Activated naive CD4-positive, alpha-beta T cell treated with anti-CD3 and anti-CD28 coated beads, Interleukin-2, amount 50 U/mL, for 24 hours (primary cell): ENCODE measurements at regions not wholly inside any gene's neighbourhood (a gene's known extent, or its start where the extent isn't known, plus 50 kb on each side); places are given as distances from the start of the nearest gene placed in this dataset.

Source experiments
- H3K27ac Mint-ChIP-seq: one replicate; pipeline ENCODE4 v1.8.0; 2021; ENCODE audit warnings: mild to moderate bottlenecking, mixed read lengths
- H3K27me3 Mint-ChIP-seq: one replicate; pipeline ENCODE4 v1.8.0; 2021; ENCODE audit warnings: mixed read lengths
- H3K36me3 Mint-ChIP-seq: one replicate; pipeline ENCODE4 v1.8.0; 2021; ENCODE audit warnings: mixed read lengths
- H3K4me1 Mint-ChIP-seq: one replicate; pipeline ENCODE4 v1.8.0; 2021; ENCODE audit warnings: mixed read lengths
- H3K4me3 Mint-ChIP-seq: one replicate; pipeline ENCODE4 v1.8.0; 2021; ENCODE audit warnings: mild to moderate bottlenecking, mixed read lengths
- H3K9me3 Mint-ChIP-seq: one replicate; pipeline ENCODE4 v1.8.0; 2021; ENCODE audit warnings: mixed read lengths

DNA sequence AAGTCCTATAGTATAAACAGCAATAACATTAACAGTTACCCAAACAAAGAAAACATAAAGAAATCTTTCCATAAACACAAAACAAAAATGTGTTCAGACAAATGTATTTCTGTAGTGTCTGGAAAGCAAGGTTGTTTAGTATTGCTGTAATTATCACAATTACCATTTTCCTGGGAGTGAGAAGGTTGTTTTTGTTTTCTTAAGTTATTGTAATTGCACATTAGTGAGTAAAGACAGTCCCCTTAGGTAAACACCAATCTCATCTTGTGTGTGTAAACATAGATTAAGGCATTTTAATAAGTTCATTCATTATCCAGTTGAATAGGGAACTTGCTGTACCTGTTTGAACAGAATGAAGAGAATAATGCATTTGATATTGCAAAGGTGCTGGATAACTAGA, 356.9 kb upstream of the ADGRL4 start:
- Mint-ChIP-seq H3K36me3 (no peaks in the 10 kb centered on the region), H3K27me3 (no peaks in the 10 kb centered on the region), H3K4me1 (no peaks in the 10 kb centered on the region), H3K4me3 (no peak overlapping the region), H3K9me3 (no peaks in the 10 kb centered on the region), H3K27ac (no peak overlapping the region)

DNA sequence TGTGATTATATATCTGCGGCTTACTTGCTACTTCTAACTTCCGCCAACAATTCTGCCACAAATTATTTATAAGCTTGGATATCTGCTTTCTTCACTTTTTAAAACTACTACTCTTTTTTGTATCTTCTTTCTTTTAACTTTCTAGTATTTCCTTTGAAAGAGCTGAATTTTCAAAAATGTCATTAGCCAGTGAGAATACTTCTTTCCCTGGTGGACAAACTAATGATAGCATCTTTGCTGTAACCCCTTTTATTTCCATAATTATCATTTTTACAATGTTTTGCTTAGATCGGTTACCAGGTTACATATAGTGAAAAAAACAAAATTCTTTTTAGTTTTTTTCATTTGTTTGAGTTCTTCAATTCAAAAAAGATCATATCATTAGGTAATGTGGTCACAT, 355.9 kb upstream of the ADGRL4 start:
- Mint-ChIP-seq H3K9me3 (no peaks in the 10 kb centered on the region), H3K27ac (no peak overlapping the region), H3K27me3 (no peaks in the 10 kb centered on the region), H3K36me3 (no peaks in the 10 kb centered on the region), H3K4me3 (no peak overlapping the region), H3K4me1 (no peaks in the 10 kb centered on the region)

DNA sequence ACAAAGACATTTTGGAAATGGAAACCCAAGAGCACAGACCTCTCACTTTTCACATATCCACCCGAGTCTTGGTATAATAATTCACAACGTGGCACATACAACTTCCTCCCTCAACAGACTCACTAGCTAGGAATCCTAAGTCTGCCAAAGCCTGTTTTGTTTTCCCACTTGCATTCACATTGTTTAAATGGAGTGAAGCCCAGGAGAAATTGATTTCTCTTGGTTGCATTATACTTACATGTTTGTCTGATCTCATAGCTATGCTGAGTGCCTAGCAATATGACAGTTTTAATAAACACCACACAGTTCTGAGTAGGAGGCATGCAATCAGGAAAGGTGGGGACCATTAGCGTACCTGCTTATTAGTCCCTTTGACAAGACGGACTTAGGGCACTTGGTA, 348.6 kb upstream of the ADGRL4 start:
- no peaks in the 10 kb centered on the region for H3K36me3 Mint-ChIP-seq
- no peak overlapping the region for H3K4me3 Mint-ChIP-seq
- no peaks in the 10 kb centered on the region for H3K27me3 Mint-ChIP-seq
- no peaks in the 10 kb centered on the region for H3K4me1 Mint-ChIP-seq
- H3K27ac Mint-ChIP-seq: no peak overlapping the region
- H3K9me3 Mint-ChIP-seq: no peaks in the 10 kb centered on the region

DNA sequence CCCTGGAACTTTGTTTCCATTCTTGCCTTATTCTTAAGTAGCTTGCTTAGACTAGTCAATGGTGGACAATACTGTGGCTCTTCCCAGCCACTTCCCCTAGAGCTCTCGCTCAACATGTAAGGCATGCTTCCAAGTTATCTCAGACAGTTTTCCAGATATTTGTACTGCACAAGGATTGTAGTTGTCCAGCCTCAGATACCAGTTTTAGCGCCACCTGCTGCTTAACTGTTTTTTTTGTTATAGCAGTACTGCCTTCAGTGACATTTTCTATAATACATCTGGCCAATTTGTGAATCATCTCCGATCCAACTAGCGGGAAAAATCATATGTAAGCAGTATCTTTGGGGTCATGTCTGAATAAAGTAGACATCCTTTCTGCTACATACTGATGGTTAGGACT, 346.7 kb upstream of the ADGRL4 start:
- no peaks in the 10 kb centered on the region for H3K27me3 Mint-ChIP-seq
- no peaks in the 10 kb centered on the region for H3K9me3 Mint-ChIP-seq
- no peaks in the 10 kb centered on the region for H3K36me3 Mint-ChIP-seq
- no peak overlapping the region for H3K27ac Mint-ChIP-seq
- H3K4me3 Mint-ChIP-seq: no peak overlapping the region
- H3K4me1 Mint-ChIP-seq: no peaks in the 10 kb centered on the region

DNA sequence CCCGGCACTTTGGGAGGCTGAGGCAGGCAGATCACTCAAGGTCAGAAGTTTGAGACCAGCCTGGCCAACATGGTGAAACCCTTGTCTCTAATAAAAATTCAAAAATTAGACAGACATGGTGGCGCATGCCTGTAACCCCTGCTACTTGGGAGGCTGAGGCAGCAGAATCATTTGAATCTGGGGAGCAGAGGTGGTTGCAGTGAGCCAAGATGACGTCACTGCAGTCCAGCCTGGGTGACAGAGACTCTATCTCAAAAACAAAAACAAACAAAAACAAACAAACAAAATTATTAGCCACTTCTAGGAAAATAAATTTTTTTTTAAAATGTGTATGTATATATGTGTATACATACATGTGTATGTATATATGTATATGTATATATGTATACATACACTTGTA, 320.3 kb upstream of the ADGRL4 start:
- Mint-ChIP-seq H3K9me3 (peaks cover 9% of the 10 kb centered on the region), H3K27ac (no peak overlapping the region)

DNA sequence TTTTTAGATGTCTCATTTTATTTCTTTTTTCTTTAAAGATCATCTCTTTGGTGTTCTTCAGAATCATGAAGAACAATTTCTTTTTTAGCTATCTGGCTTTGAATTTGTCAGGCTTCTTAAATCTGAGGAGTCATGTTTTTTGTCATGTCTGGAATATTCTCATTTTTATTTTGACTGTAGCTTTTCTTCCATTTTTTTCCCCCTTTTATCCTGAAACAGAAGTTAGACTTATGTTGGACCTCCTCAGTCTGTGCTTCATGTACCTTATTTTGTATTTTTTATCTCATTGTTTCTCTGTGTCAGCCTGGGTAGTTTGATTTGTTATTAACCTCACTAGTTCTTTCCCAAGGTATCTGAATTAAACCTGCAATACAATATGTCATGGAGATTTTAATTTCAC, 319.2 kb upstream of the ADGRL4 start:
- no peak overlapping the region for H3K27ac Mint-ChIP-seq
- no peaks in the 10 kb centered on the region for H3K36me3 Mint-ChIP-seq
- no peaks in the 10 kb centered on the region for H3K4me1 Mint-ChIP-seq
- peaks cover 9% of the 10 kb centered on the region for H3K9me3 Mint-ChIP-seq
- no peaks in the 10 kb centered on the region for H3K27me3 Mint-ChIP-seq
- H3K4me3 Mint-ChIP-seq: no peak overlapping the region

More for the DNA sequence above, 320.3 kb upstream of the ADGRL4 start:
- H3K4me1 Mint-ChIP-seq: no peaks in the 10 kb centered on the region
- H3K4me3 Mint-ChIP-seq: no peak overlapping the region
- no peaks in the 10 kb centered on the region for H3K27me3 Mint-ChIP-seq
- H3K36me3 Mint-ChIP-seq: no peaks in the 10 kb centered on the region

DNA sequence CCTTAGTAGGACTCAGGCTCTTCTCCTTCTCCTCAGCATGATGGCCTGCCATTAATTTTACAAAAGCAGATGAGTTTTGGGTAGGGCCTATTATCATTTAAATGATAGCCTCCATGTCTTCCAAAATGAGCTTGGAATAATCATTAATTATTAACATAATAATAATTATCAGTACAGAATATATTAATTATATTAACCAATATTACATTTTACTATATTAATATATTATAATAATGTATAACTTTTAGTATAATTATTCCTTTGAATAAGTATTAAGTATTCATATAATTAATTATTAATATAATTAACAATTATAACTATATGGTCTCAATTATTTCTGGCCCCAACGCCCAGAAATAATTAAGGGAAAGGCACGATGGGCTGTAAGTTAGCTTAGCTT, 318.6 kb upstream of the ADGRL4 start:
- Mint-ChIP-seq H3K36me3 (no peaks in the 10 kb centered on the region), H3K27me3 (no peaks in the 10 kb centered on the region), H3K4me1 (no peaks in the 10 kb centered on the region), H3K9me3 (peaks cover 9% of the 10 kb centered on the region), H3K4me3 (no peak overlapping the region), H3K27ac (no peak overlapping the region)

DNA sequence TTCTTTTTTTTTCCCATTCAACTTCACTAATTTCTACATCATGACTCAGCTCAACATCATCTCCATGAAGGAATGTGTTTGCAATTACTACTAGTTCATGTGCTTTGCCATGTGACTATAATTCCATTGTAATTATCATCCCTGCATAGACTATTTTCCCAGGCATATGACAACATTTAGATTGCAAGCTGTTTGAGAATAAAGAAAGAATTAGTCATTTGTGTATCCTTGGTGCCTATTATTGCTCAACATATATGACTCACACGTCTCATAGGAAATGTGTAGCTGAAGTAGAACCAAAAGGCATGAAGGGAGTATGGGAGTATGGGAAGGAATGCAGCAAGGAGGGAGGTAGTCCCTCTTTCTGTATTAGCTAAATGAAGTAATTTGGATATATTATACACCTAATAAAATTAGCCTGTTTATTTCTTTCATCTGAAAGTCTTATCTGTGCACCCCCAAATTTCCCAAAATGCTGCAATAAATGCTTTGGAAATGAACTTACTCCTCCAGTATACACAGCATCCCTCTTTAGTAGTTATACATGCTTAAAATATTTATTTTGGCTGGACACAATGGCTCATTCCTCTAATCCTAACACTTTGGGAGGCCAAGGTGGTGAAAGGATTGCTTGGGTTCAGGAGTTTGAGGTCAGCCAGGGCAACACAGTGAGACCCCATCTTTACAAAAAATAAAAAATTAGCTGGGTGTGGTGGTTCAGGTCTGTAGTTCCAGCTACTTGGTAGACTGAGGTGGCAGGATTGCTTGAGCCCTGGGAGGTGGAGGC, 316.9 kb upstream of the ADGRL4 start:
- no peaks in the 10 kb centered on the region for H3K27me3 Mint-ChIP-seq
- H3K9me3 Mint-ChIP-seq: peaks cover 9% of the 10 kb centered on the region
- H3K27ac Mint-ChIP-seq: no peak overlapping the region
- H3K4me3 Mint-ChIP-seq: no peak overlapping the region
- H3K4me1 Mint-ChIP-seq: no peaks in the 10 kb centered on the region
- H3K36me3 Mint-ChIP-seq: no peaks in the 10 kb centered on the region

DNA sequence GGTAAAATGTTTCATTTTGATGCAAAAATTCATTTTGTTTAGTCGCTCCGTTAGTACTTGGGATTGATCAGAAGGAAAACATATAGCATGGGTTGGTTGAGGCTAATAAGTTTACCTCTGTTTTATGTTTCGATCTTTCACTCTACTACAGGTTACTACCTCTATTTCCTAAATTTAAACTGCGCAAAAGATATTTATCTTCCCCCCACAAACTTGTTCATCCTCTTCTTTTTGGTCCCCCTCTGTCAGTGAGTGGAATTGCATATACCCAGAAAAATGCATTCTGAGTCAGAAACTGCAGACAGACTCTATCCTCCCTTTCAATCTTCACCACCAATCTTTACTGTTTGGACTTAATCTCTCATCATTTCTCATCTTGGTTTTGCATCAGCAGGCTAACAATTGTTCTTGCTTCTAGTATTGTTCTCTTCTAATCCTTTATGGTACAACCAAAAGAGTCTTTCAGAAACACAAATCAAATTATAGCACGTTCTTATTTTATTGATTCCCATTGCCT, 316.0 kb upstream of the ADGRL4 start:
- Mint-ChIP-seq H3K36me3 (no peaks in the 10 kb centered on the region), H3K27me3 (no peaks in the 10 kb centered on the region), H3K9me3 (peaks cover 9% of the 10 kb centered on the region)

DNA sequence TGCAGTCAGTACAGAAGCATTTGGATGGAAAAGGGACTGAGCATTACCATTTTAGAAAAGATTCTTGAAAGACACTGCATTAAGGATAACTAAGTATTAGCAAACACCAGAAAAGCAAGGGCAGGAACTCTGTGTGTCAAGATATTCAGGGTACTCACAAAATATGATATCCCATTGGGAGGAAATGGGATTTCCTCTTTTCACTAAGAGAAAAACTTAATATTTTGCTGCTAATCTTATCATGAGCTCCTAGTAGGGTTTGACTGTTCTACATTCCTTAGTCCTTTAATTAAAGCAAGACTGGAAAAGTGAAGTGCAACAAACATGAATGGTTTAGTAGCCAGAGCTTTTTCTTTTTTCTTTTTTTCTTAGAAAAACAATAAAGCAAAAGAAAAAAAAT, 305.9 kb upstream of the ADGRL4 start:
- no peaks in the 10 kb centered on the region for H3K9me3 Mint-ChIP-seq
- no peaks in the 10 kb centered on the region for H3K36me3 Mint-ChIP-seq
- H3K27me3 Mint-ChIP-seq: no peaks in the 10 kb centered on the region
- no peak overlapping the region for H3K27ac Mint-ChIP-seq
- H3K4me1 Mint-ChIP-seq: no peaks in the 10 kb centered on the region
- H3K4me3 Mint-ChIP-seq: no peak overlapping the region

More for the DNA sequence above, 316.0 kb upstream of the ADGRL4 start:
- Mint-ChIP-seq H3K27ac (no peak overlapping the region), H3K4me1 (no peaks in the 10 kb centered on the region), H3K4me3 (no peak overlapping the region)

DNA sequence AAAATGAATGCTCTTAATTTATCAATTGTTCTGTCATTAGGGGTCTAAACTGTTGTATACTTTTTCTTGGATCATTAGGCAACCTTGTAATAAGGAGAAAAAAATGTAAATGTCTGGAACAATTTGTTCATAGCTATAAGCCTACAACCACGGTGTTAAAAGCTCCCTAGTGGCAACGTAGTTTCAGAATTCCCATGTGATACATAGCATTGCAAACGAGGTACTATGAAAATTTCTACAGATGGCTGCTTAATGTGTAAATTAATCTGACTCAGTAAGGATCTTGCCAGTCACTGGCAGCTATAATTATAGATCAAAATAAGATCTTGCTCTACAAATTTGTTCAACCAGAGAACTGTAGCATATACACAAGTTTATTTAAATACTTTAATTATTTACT, 304.1 kb upstream of the ADGRL4 start:
- no peaks in the 10 kb centered on the region for H3K4me1 Mint-ChIP-seq
- H3K27ac Mint-ChIP-seq: no peak overlapping the region
- H3K4me3 Mint-ChIP-seq: no peak overlapping the region
- H3K36me3 Mint-ChIP-seq: no peaks in the 10 kb centered on the region
- no peaks in the 10 kb centered on the region for H3K9me3 Mint-ChIP-seq
- H3K27me3 Mint-ChIP-seq: no peaks in the 10 kb centered on the region

DNA sequence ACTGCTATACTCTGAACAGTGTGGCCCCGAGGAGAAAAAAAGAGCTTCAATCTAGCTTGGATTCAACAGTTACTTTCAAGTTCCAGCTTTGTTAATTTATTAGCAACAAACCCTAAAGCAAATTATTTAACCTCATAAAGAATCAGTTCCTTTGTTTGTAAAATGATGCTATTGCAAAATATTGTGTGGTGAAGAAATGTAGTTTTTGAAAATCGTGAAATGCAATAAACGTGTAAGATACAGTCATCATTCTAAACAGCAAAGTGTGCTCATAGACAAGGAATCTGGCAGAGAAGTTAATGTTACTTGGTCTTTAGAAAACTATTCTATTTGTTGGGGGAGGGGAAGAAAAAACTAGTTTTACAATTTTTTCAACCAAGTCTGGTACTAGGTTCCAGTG, 297.6 kb upstream of the ADGRL4 start:
- Mint-ChIP-seq H3K36me3 (no peaks in the 10 kb centered on the region), H3K4me3 (no peak overlapping the region), H3K4me1 (no peaks in the 10 kb centered on the region), H3K27ac (no peak overlapping the region), H3K9me3 (peaks cover 10% of the 10 kb centered on the region), H3K27me3 (no peaks in the 10 kb centered on the region)

DNA sequence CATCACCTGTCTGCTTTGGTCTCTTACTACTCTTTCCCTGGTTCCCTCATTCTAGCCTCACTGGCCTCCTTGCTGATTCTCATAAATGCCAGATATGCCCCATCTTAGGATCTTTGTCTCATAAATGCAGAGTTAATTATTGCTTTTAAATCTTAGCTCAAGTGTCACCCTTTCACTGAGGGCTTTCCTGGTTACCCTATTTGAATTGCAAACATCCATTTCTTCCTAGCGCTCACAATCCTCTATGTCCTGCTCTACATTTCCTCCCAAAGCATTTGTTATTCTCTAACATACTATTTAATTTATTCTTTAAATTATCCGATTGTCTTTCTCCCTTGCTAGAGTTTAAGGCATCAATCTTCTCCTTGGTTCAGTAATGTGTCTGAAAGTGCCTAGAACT, 296.5 kb upstream of the ADGRL4 start:
- no peaks in the 10 kb centered on the region for H3K36me3 Mint-ChIP-seq
- no peak overlapping the region for H3K27ac Mint-ChIP-seq
- peaks cover 11% of the 10 kb centered on the region for H3K9me3 Mint-ChIP-seq
- no peaks in the 10 kb centered on the region for H3K4me1 Mint-ChIP-seq
- no peaks in the 10 kb centered on the region for H3K27me3 Mint-ChIP-seq
- H3K4me3 Mint-ChIP-seq: no peak overlapping the region

DNA sequence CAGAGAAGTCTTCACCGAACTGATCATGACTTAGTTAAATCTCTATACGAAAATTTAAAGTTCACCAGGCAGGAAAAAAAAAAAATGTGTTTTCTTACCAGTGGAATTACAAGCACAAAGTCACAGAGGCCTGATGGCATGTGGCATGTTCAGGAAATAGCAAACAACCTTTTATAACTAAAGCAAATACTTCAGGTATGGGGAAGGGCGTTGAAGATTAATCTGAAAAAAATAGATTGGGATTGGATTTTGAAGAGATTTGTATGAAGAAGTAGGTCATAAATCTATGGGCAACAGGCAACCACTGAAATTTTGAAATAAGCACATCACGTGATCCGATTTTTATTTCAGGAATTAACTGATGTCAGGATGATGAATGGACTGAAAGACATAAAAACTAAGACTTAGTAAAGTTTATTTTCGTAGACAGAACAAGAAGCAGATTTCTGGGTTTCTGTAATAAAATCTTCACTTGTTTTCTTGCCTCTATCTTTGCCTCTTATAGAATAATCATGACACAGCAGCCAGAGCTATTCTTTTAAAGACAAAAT, 295.9 kb upstream of the ADGRL4 start:
- H3K36me3 Mint-ChIP-seq: no peaks in the 10 kb centered on the region
- H3K4me3 Mint-ChIP-seq: no peak overlapping the region
- H3K9me3 Mint-ChIP-seq: peaks cover 11% of the 10 kb centered on the region
- H3K27ac Mint-ChIP-seq: no peak overlapping the region
- no peaks in the 10 kb centered on the region for H3K4me1 Mint-ChIP-seq
- no peaks in the 10 kb centered on the region for H3K27me3 Mint-ChIP-seq

DNA sequence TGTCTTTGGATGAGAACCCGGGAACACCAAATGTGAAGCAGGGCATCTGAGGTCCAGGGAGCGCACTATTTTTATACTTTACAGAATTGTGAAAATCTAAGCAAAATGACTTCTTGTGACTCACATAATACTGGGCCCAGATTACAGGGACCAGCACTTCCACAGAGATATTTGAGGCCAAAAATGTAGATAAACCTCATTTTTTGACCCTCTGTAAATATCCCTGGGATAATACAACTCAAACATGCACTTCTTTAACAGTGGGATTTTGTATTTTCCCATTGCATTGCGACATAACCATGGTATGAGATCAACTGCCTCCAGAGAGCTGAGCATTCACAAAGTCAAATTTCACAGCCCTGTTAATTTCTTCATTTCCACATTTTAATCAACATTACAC, 289.4 kb upstream of the ADGRL4 start:
- H3K27ac Mint-ChIP-seq: no peak overlapping the region
- H3K4me1 Mint-ChIP-seq: no peaks in the 10 kb centered on the region
- peaks cover 6% of the 10 kb centered on the region for H3K9me3 Mint-ChIP-seq
- no peaks in the 10 kb centered on the region for H3K27me3 Mint-ChIP-seq
- no peak overlapping the region for H3K4me3 Mint-ChIP-seq
- no peaks in the 10 kb centered on the region for H3K36me3 Mint-ChIP-seq

DNA sequence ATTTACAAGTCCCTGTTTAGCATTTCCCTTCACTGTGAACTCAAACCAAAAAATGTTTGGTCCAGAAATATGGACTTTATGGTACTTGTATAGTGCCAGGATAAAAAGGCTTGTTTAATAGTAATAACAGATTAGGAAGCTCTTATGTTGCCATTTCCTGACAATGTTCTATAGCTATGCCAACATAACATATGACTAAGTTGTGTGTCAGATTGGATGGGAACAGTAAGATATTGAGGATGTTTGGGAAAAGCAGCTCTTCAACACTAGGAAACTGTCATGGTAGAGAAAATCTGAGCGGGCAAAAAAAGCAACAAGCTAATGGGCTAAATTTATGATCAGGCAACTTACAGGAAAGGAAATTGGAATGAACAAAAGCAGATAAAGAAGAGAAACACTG, 287.1 kb upstream of the ADGRL4 start:
- no peak overlapping the region for H3K4me3 Mint-ChIP-seq
- H3K27me3 Mint-ChIP-seq: no peaks in the 10 kb centered on the region
- H3K27ac Mint-ChIP-seq: no peak overlapping the region
- H3K36me3 Mint-ChIP-seq: no peaks in the 10 kb centered on the region
- no peaks in the 10 kb centered on the region for H3K4me1 Mint-ChIP-seq
- H3K9me3 Mint-ChIP-seq: no peaks in the 10 kb centered on the region
